Mammary epithelial cell (primary cell): ENCODE measurements at regions not wholly inside any gene's neighbourhood (a gene's known extent, or its start where the extent isn't known, plus 50 kb on each side); places are given as distances from the start of the nearest gene placed in this dataset.

Source experiments
- CTCF ChIP-seq, 2 donors: IDR thresholded peaks in 1 of 2; conservative IDR thresholded peaks in 1 of 2; 2 replicates each; pipeline ENCODE4 v1.5.1; 2011 to 2012; ENCODE audit warnings: inconsistent platforms in 2 of 2, low read length in 2 of 2, mild to moderate bottlenecking in 2 of 2, control low read depth in 1 of 2, low read depth in 1 of 2; ENCODE audit not compliant: insufficient read depth in 1 of 2; ENCODE audit errors: extremely low read depth in 1 of 2
- EZH2 ChIP-seq: IDR thresholded peaks from 2 replicates; pipeline ENCODE4 v1.6.1; 2012; ENCODE audit warnings: low read length, inconsistent platforms, borderline replicate concordance

GRCh38 chr20:43389839-43390626, 67.7 kb upstream of the SRSF6 start:
- TF ChIP-seq CTCF (conservative IDR thresholded peaks at IDR 0.05 in 1 of 2, IDR thresholded peaks at IDR 0.05 in 1 of 2; ENCODE audit: extremely low read depth in 1 of 2, insufficient read depth in 1 of 2, low read depth in 1 of 2, low read length in 2 of 2) (no peak), EZH2 (no peak)
